GM12872 (cell line): ENCODE measurements at regions not wholly inside any gene's neighbourhood (a gene's known extent, or its start where the extent isn't known, plus 50 kb on each side); places are given as distances from the start of the nearest gene placed in this dataset.

Source experiments
- CTCF ChIP-seq: IDR thresholded peaks from 3 replicates; pipeline ENCODE4 v1.5.1; 2011; ENCODE audit warnings: low read depth, mild to moderate bottlenecking, low read length, moderate library complexity; ENCODE audit not compliant: insufficient read depth

GRCh38 chr11:93921695-93922468 is 71.5 kb upstream of the VSTM5 start:
- TF ChIP-seq CTCF: peak; percentile 85

GRCh38 chr11:93922830-93923229 is 72.4 kb upstream of the VSTM5 start:
- TF ChIP-seq CTCF: no peak

GRCh38 chr11:93929407-93929806 is 79.0 kb upstream of the VSTM5 start:
- TF ChIP-seq CTCF: no peak

- no peak for TF ChIP-seq CTCF
Measured at GRCh38 chr11:93933230-93933629, 82.8 kb upstream of the VSTM5 start.

GRCh38 chr11:93935826-93936225 is 85.3 kb upstream of the HEPHL1 start:
- no peak for TF ChIP-seq CTCF

GRCh38 chr11:93936460-93936859 is 84.7 kb upstream of the HEPHL1 start:
- TF ChIP-seq CTCF: no peak

- no peak for TF ChIP-seq CTCF
Measured at GRCh38 chr11:93939084-93939760, 81.9 kb upstream of the HEPHL1 start.
